ENCODE measurements at regions not wholly inside any gene's neighbourhood (a gene's known extent, or its start where the extent isn't known, plus 50 kb on each side); places are given as distances from the start of the nearest gene placed in this dataset.

DNA sequence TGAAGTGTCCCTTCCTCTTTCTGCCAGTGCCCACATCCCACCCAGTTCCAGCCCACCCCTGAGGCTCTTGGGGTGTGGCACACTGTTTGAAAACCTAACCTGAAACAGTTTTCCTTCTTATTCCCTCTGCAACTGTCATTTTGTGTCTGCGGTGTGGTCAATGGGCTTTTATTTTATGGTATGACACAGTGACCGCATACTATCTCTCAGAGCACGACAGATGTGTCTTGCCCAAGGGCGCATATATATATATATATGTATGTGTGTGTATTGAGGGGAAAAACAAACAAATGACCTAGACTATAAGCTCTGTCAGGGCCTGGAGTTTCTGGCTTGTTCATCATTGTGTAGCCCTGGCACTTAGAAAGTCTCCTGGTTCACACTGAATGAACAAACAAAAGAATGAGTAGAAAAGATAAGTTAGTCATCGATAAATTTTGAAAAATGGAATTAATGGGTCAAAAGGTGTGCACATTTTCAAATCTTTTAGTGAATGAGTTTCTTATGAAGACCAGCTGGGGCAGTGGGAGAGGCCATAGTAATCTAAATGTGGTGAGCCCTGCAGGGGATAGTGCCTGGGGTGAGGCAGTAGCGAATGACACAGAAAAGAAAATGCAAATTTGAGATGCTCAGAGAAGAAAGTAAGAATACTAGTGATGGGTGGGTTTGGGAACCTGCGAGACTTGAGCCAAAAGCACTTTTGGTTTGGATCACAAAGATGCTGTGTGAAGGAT, 198.4 kb downstream of the SNX10 start:
- TF ChIP-seq EZH2 (IDR thresholded peaks at IDR 0.05; ENCODE audit: low read length, unreplicated experiment) = no peak
- TF ChIP-seq, protein P1, sequence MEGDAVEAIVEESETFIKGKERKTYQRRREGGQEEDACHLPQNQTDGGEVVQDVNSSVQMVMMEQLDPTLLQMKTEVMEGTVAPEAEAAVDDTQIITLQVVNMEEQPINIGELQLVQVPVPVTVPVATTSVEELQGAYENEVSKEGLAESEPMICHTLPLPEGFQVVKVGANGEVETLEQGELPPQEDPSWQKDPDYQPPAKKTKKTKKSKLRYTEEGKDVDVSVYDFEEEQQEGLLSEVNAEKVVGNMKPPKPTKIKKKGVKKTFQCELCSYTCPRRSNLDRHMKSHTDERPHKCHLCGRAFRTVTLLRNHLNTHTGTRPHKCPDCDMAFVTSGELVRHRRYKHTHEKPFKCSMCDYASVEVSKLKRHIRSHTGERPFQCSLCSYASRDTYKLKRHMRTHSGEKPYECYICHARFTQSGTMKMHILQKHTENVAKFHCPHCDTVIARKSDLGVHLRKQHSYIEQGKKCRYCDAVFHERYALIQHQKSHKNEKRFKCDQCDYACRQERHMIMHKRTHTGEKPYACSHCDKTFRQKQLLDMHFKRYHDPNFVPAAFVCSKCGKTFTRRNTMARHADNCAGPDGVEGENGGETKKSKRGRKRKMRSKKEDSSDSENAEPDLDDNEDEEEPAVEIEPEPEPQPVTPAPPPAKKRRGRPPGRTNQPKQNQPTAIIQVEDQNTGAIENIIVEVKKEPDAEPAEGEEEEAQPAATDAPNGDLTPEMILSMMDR (conservative IDR thresholded peaks at IDR 0.05; ENCODE audit: low read depth, low read length) = no peak
- TF ChIP-seq EZH2phosphoT487 (IDR thresholded peaks at IDR 0.05; ENCODE audit: borderline replicate concordance, low read length) = no peak
- intact Hi-C loops (cut with micrococcal nuclease) = no loop called here
- no TSS peak for BruUV-seq (replicated peaks)
- H3F3A ChIP-seq (ENCODE audit: low read length, unreplicated experiment) = no peaks in the 10 kb centered on the region
- H3K4me2 ChIP-seq (ENCODE audit: low read length) = no peak overlapping the region
- no peaks in the 10 kb centered on the region for H3K27me3 ChIP-seq (ENCODE audit: low read length)
- H4K20me1 ChIP-seq (ENCODE audit: low read length) = no peaks in the 10 kb centered on the region
- ATAC-seq = no peak; the same call in 1 of the 2 replicates
- no peak overlapping the region for H2AFZ ChIP-seq (ENCODE audit: low read length)
- no peaks in the 10 kb centered on the region for H3K36me3 ChIP-seq (ENCODE audit: low read depth, low read length)
- no peaks in the 10 kb centered on the region for H3K9me2 ChIP-seq (replicated peaks; ENCODE audit: low read length)
- peak overlapping the region; percentile 53 for H3K27ac ChIP-seq (ENCODE audit: low read length)
- H3K9ac ChIP-seq (ENCODE audit: low read length) = peak overlapping the region; percentile 12; the same call in 1 of the 2 replicates
- peaks cover 17% of the 10 kb centered on the region for H3K4me1 ChIP-seq (ENCODE audit: insufficient read depth, low read length)
- H3K79me2 ChIP-seq (ENCODE audit: low read length) = no peaks in the 10 kb centered on the region
- CTCF ChIA-PET = no interaction called here
- DNase-seq = peak; percentile 46
- no peak overlapping the region for H3K4me3 ChIP-seq (ENCODE audit: low read length)
- no peaks in the 10 kb centered on the region for H3K9me3 ChIP-seq (ENCODE audit: low read length)
- POLR2A ChIA-PET (ENCODE audit: unreplicated experiment) = no interaction called here

DNA sequence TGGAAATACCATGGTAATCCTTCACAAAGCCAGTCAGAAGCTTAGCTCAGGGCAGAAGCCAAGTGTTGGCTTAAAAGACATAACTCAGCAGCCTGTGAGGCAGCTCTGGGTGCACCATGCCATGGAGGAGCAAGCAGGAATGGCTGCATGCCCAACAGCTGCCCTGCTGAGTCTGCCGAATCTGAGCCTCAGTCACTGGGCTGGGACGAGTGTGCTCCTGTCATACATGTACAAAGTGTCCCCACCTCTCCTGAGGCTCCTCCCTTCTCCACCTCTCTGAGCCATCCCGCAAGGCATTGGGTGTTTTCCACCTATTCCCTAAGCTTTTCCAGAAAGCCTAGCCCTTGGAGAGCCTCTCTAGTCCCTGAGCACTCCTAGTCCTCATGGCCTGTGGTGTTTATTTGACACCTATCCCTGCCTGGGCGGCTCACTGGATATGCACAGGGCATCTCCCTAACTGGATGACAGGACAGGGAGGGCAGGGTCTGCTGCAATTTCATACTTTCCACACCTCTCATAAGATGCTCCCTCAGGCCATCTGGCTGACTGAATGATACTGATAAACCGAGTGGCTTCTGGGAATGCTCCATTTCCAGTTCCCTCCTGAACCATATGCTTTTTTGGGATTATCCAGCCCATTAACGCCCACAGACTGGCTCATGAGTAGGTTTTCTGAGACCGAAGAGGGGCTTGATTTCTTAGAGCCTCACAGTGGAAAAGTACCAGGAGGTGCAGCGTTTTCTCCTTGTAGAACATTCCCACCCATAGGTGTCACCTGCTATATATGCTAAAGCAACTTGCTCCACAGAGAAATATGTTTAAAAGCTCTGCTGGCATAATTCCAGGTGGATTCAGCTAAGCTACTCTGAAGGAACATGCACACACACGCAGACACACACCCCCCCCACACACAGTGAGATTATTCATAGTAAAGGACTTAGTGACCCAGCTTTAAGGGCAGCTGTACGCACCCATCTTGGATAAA, 199.3 kb downstream of the SNX10 start:
- intact Hi-C loops (cut with micrococcal nuclease) = no loop called here
- Histone ChIP-seq H3K79me2 (ENCODE audit: low read length) (no peaks in the 10 kb centered on the region), H3K4me1 (ENCODE audit: insufficient read depth, low read length) (peaks cover 17% of the 10 kb centered on the region), H4K20me1 (ENCODE audit: low read length) (no peaks in the 10 kb centered on the region), H3K9me2 (replicated peaks; ENCODE audit: low read length) (no peaks in the 10 kb centered on the region), H3K27me3 (ENCODE audit: low read length) (no peaks in the 10 kb centered on the region), H3F3A (ENCODE audit: low read length, unreplicated experiment) (no peaks in the 10 kb centered on the region), H3K27ac (ENCODE audit: low read length) (peak overlapping the region; percentile 53), H3K36me3 (ENCODE audit: low read depth, low read length) (no peaks in the 10 kb centered on the region), H2AFZ (ENCODE audit: low read length) (no peak overlapping the region), H3K9ac (ENCODE audit: low read length) (peak overlapping the region; percentile 12; the same call in 1 of the 2 replicates), H3K4me2 (ENCODE audit: low read length) (no peak overlapping the region), H3K4me3 (ENCODE audit: low read length) (no peak overlapping the region), H3K9me3 (ENCODE audit: low read length) (no peaks in the 10 kb centered on the region)
- POLR2A ChIA-PET (ENCODE audit: unreplicated experiment) = no interaction called here
- peak; percentile 9 for DNase-seq
- ATAC-seq = peak; percentile 20
- TF ChIP-seq EZH2 (IDR thresholded peaks at IDR 0.05; ENCODE audit: low read length, unreplicated experiment) (no peak), EZH2phosphoT487 (IDR thresholded peaks at IDR 0.05; ENCODE audit: borderline replicate concordance, low read length) (no peak)
- TF ChIP-seq, protein P1 (conservative IDR thresholded peaks at IDR 0.05; ENCODE audit: low read depth, low read length) = no peak
- BruUV-seq (replicated peaks) = no TSS peak
- CTCF ChIA-PET = interaction anchor here (1.3 kb wide), 1 partner anchor 121 kb away, joined by 6 read pairs; no protein-coding TSS in a partner anchor

Data from PC-3 (cell line).